ENCODE measurements at regions not wholly inside any gene's neighbourhood (a gene's known extent, or its start where the extent isn't known, plus 50 kb on each side); places are given as distances from the start of the nearest gene placed in this dataset.

- no peaks in the 10 kb centered on the region for H4K20me1 ChIP-seq (ENCODE audit: insufficient read depth, low read length)
- H3K9me3 ChIP-seq (ENCODE audit: low read length): peaks cover 78% of the 10 kb centered on the region
- no peak overlapping the region for H3K9ac ChIP-seq (ENCODE audit: insufficient read depth, low read depth, low read length)
- FAIRE-seq (no peak), DNase-seq (ENCODE audit: low spot score) (no peak), ATAC-seq (no peak)
- no peak overlapping the region for H3K4me3 ChIP-seq (replicated peaks in 1 of 3; ENCODE audit: insufficient read depth in 1 of 3, low read depth in 2 of 3, low read length in 3 of 3)
- H2AFZ ChIP-seq (ENCODE audit: low read length): no peak overlapping the region
- intact Hi-C loops (cut with micrococcal nuclease; ENCODE audit: unreplicated experiment): no loop called here
- POLR2A ChIA-PET: no interaction called here
- BruUV-seq (replicated peaks): no TSS peak
- H3K4me1 ChIP-seq (ENCODE audit: insufficient read depth, low read length): no peaks in the 10 kb centered on the region
- TF ChIP-seq CENPX (CRISPR knock-in tag; IDR thresholded peaks at IDR 0.05): no peak
- H3K4me2 ChIP-seq (ENCODE audit: low read depth, low read length): no peak overlapping the region
- no peaks in the 10 kb centered on the region for H3K27me3 ChIP-seq (ENCODE audit: control insufficient read depth in 1 of 2, insufficient read depth in 2 of 2, low read length in 2 of 2)
- H3K79me2 ChIP-seq (ENCODE audit: insufficient read depth, low read length): no peaks in the 10 kb centered on the region
- CTCF ChIA-PET (ENCODE audit: low intra/inter-chr PET ratio, low total read pairs): no interaction called here
- H3K27ac ChIP-seq (ENCODE audit: extremely low read length, insufficient read depth, low read length): no peak overlapping the region
- in situ Hi-C loops (cut with HindIII; ENCODE audit: extremely low pct_ligation_motif_present, low pct_unique_long_range_greater_than_20kb): no loop called here
- no peaks in the 10 kb centered on the region for H3K36me3 ChIP-seq (replicated peaks in 1 of 2; ENCODE audit: control insufficient read depth in 1 of 2, insufficient read depth in 2 of 2, low read length in 2 of 2)
- 5% methylated on average over 3 of the region's 3 CpGs for WGBS (ENCODE audit: low lambda C conversion rate)
Observed at GRCh38 chr4:20046931-20047677, 204.6 kb upstream of the SLIT2 start.

DNA sequence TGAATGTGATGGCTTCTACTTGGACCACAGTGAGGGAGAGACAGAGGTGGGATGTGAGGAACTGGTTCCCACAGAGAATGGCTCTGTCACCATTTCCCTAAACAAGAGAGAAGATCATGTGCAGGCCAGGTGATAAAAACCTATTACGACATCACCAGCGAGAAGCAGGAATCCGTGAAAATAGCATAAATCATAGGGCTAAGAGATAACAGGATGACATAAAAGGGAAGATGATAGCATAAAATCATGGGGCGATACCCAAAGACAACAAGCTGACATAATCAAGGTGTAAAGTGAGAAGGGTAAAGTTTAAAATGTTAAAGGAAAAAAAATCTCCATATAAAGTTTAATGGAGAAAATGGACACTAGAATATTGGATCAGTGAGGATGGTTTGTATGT, 205.5 kb upstream of the SLIT2 start:
- no peaks in the 10 kb centered on the region for H3K4me1 ChIP-seq (ENCODE audit: insufficient read depth, low read length)

More for the DNA sequence above, 205.5 kb upstream of the SLIT2 start:
- Histone ChIP-seq H3K27me3 (ENCODE audit: control insufficient read depth in 1 of 2, insufficient read depth in 2 of 2, low read length in 2 of 2) (no peaks in the 10 kb centered on the region), H3K9me3 (ENCODE audit: low read length) (peaks cover 78% of the 10 kb centered on the region), H3K27ac (ENCODE audit: extremely low read length, insufficient read depth, low read length) (no peak overlapping the region), H3K9ac (ENCODE audit: insufficient read depth, low read depth, low read length) (no peak overlapping the region), H3K4me2 (ENCODE audit: low read depth, low read length) (no peak overlapping the region), H3K79me2 (ENCODE audit: insufficient read depth, low read length) (no peaks in the 10 kb centered on the region), H3K4me3 (replicated peaks in 1 of 3; ENCODE audit: insufficient read depth in 1 of 3, low read depth in 2 of 3, low read length in 3 of 3) (no peak overlapping the region), H4K20me1 (ENCODE audit: insufficient read depth, low read length) (no peaks in the 10 kb centered on the region), H2AFZ (ENCODE audit: low read length) (no peak overlapping the region), H3K36me3 (replicated peaks in 1 of 2; ENCODE audit: control insufficient read depth in 1 of 2, insufficient read depth in 2 of 2, low read length in 2 of 2) (no peaks in the 10 kb centered on the region)
- no TSS peak for BruUV-seq (replicated peaks)
- ChIA-PET POLR2A (no interaction called here), CTCF (ENCODE audit: low intra/inter-chr PET ratio, low total read pairs) (no interaction called here)
- in situ Hi-C loops (cut with HindIII; ENCODE audit: extremely low pct_ligation_motif_present, low pct_unique_long_range_greater_than_20kb): no loop called here
- no peak for DNase-seq (ENCODE audit: low spot score)
- no peak for ATAC-seq
- FAIRE-seq: no peak
- TF ChIP-seq LCORL (IDR thresholded peaks at IDR 0.05) (no peak), LCORL (CRISPR knock-in tag; IDR thresholded peaks at IDR 0.05) (no peak), KAT7 (CRISPR knock-in tag; IDR thresholded peaks at IDR 0.05; ENCODE audit: borderline replicate concordance) (no peak), HIVEP1 (CRISPR knock-in tag; IDR thresholded peaks at IDR 0.05) (no peak), SMARCE1 (IDR thresholded peaks at IDR 0.05; ENCODE audit: borderline replicate concordance) (no peak), ISX (CRISPR knock-in tag; conservative IDR thresholded peaks at IDR 0.05) (no peak), MTA1 (CRISPR knock-in tag; IDR thresholded peaks at IDR 0.05; ENCODE audit: borderline replicate concordance) (no peak)
- WGBS (ENCODE audit: low lambda C conversion rate): 13% methylated on average over 4 of the region's 4 CpGs
- intact Hi-C loops (cut with micrococcal nuclease; ENCODE audit: unreplicated experiment): no loop called here

All from HepG2 (cell line).